D721Med (cell line): ENCODE measurements at regions not wholly inside any gene's neighbourhood (a gene's known extent, or its start where the extent isn't known, plus 50 kb on each side); places are given as distances from the start of the nearest gene placed in this dataset.
"Not testable (repeated sequence)": the region's sequence is repeated elsewhere in the genome, so short reads cannot be mapped to it uniquely, and the experiment has no call there.

ENCODE experiments used
- DNase-seq: peaks from one replicate; pipeline ENCODE4 v3.0.0; 2011; ENCODE audit warnings: low spot score; ENCODE audit not compliant: insufficient read length
- FAIRE-seq: peaks from 2 replicates; lab custom pipeline; 2011; peaks lifted over from hg19 to GRCh38; lab: Jason Lieb, UNC
- CTCF ChIP-seq: IDR thresholded peaks from 2 replicates; pipeline ENCODE4 v1.5.1; 2012; ENCODE audit warnings: mild to moderate bottlenecking, control low read depth; ENCODE audit not compliant: insufficient read depth; ENCODE audit errors: missing control alignments

GRCh38 chr9:74403581-74403980 is 93.6 kb upstream of the RORB start:
- DNase-seq (no peak), FAIRE-seq (no peak)
- TF ChIP-seq CTCF: no peak

GRCh38 chr9:74404620-74405019 is 92.5 kb upstream of the RORB start:
- FAIRE-seq (no peak), DNase-seq (no peak)
- no peak for TF ChIP-seq CTCF

GRCh38 chr9:74407166-74407565 is 90.0 kb upstream of the RORB start:
- no peak for TF ChIP-seq CTCF
- FAIRE-seq (no peak), DNase-seq (no peak)

- DNase-seq (no peak), FAIRE-seq (no peak)
- no peak for TF ChIP-seq CTCF
Measured at GRCh38 chr9:74412236-74412979, 84.7 kb upstream of the RORB start.

GRCh38 chr9:74413876-74414275 is 83.3 kb upstream of the RORB start:
- DNase-seq (no peak), FAIRE-seq (no peak)
- TF ChIP-seq CTCF: no peak

GRCh38 chr9:74414325-74414724 is 82.8 kb upstream of the RORB start:
- FAIRE-seq (no peak), DNase-seq (no peak)
- TF ChIP-seq CTCF: no peak

GRCh38 chr9:74415995-74416394 is 81.1 kb upstream of the RORB start:
- no peak for TF ChIP-seq CTCF
- FAIRE-seq (no peak), DNase-seq (no peak)

- not testable (repeated sequence) for FAIRE-seq, DNase-seq
Measured at GRCh38 chr9:74424488-74424887, 72.6 kb upstream of the RORB start.
